DND-41 (cell line): ENCODE measurements at regions not wholly inside any gene's neighbourhood (a gene's known extent, or its start where the extent isn't known, plus 50 kb on each side); places are given as distances from the start of the nearest gene placed in this dataset.

Experiments used
- ATAC-seq: fragments of 200-7000 bp; cut with Tn5 transposase; 3 replicates; pipeline ENCODE4 v1.9.1; 2021; ENCODE audit warnings: low read depth; ENCODE audit not compliant: insufficient read depth
- DNase-seq: peaks from one replicate; pipeline ENCODE4 v3.0.0-alpha.2; 2020
- H2AFZ ChIP-seq: 2 replicates; pipeline ENCODE4 v1.6.0; 2012; ENCODE audit warnings: low read depth, low read length
- H3K27ac ChIP-seq: 2 replicates; pipeline ENCODE4 v1.5.1; 2012; ENCODE audit warnings: low read length, inconsistent platforms
- H3K27me3 ChIP-seq: fragments of 200-600 bp; sonication (generic); 2 replicates; pipeline ENCODE4 v1.6.0; 2012; ENCODE audit warnings: low read length, mild to moderate bottlenecking, inconsistent platforms; ENCODE audit not compliant: insufficient read depth, poor library complexity
- H3K36me3 ChIP-seq: 2 replicates; pipeline ENCODE4 v1.5.1; 2012; ENCODE audit warnings: low read length, inconsistent platforms; ENCODE audit not compliant: insufficient read depth
- H3K4me1 ChIP-seq: 2 replicates; pipeline ENCODE4 v1.5.1; 2012; ENCODE audit warnings: mild to moderate bottlenecking, low read length; ENCODE audit not compliant: insufficient read depth
- H3K4me2 ChIP-seq: 2 replicates; pipeline ENCODE4 v1.6.0; 2012; ENCODE audit warnings: mild to moderate bottlenecking, moderate library complexity, low read length, inconsistent platforms; ENCODE audit not compliant: insufficient read depth
- H3K4me3 ChIP-seq, 2 experiments: fragments of 200-600 bp in 1 of 2; shearing (Covaris generic) in 1 of 2; 2 replicates each; pipeline ENCODE4 v1.5.1; 2012 to 2016; ENCODE audit warnings: inconsistent platforms in 2 of 2, low read length in 2 of 2, mild to moderate bottlenecking in 2 of 2, low read depth in 1 of 2, moderate library complexity in 1 of 2
- H3K79me2 ChIP-seq: 2 replicates; pipeline ENCODE4 v1.6.0; 2012; ENCODE audit warnings: low read length, inconsistent platforms; ENCODE audit not compliant: insufficient read depth
- H3K9ac ChIP-seq: 2 replicates; pipeline ENCODE4 v1.6.0; 2012; ENCODE audit warnings: low read depth, mild to moderate bottlenecking, inconsistent platforms, low read length, moderate library complexity
- H3K9me3 ChIP-seq: 2 replicates; pipeline ENCODE4 v1.5.1; 2012; ENCODE audit warnings: low read length, moderate library complexity, mild to moderate bottlenecking, inconsistent platforms; ENCODE audit not compliant: insufficient read depth, severe bottlenecking
- H4K20me1 ChIP-seq: 2 replicates; pipeline ENCODE4 v1.6.0; 2012; ENCODE audit warnings: low read length; ENCODE audit not compliant: insufficient read depth
- EZH2 ChIP-seq: IDR thresholded peaks from 3 replicates; pipeline ENCODE4 v1.6.1; 2012; ENCODE audit warnings: borderline replicate concordance, low read depth, mild to moderate bottlenecking, moderate library complexity, low read length, inconsistent platforms; ENCODE audit not compliant: severe bottlenecking
- TF ChIP-seq, protein P1 (sequence below): IDR thresholded peaks from 2 replicates; pipeline ENCODE4 v1.5.1; 2012; ENCODE audit warnings: borderline replicate concordance, low read length, moderate library complexity, mild to moderate bottlenecking; ENCODE audit not compliant: poor library complexity, severe bottlenecking; ENCODE audit errors: extremely low read depth

DNA sequence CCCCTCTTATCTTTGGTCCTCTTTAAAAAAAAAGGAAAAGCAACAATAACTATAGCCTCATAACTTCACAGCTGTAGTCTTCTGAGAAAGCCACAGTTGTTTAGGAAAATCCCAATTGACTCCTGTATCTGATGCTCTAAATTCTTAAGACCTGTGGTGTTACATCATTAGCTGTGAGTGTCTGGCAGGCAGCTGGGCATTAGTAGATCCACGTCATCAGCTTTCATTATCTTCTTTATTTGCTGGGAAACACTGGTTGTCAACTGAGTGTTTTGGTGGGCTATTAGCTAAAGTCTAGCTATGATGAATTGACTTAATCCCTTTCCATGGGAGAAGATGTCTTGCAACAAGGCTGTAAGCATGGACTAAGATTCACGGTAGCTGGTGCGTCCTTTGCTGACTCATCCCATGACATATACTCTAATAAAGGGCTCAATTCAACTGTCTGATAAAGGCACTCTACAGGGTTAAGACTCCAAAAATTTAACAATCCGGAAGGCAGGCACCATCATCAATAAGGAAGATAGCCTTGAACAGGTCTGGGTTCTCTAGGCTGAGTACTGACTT lies 517.2 kb downstream of the PLCL1 start:
- Histone ChIP-seq H3K27me3 (peaks cover 57% of the 10 kb centered on the region), H3K27ac (no peak overlapping the region), H3K4me1 (peaks cover 10% of the 10 kb centered on the region), H3K9ac (no peak overlapping the region), H3K9me3 (no peaks in the 10 kb centered on the region), H3K79me2 (no peaks in the 10 kb centered on the region), H3K36me3 (no peaks in the 10 kb centered on the region), H4K20me1 (no peaks in the 10 kb centered on the region), H2AFZ (no peak overlapping the region), H3K4me3 (no peak overlapping the region), H3K4me2 (no peak overlapping the region)
- ATAC-seq (no peak), DNase-seq (no peak)
- TF ChIP-seq, protein P1, sequence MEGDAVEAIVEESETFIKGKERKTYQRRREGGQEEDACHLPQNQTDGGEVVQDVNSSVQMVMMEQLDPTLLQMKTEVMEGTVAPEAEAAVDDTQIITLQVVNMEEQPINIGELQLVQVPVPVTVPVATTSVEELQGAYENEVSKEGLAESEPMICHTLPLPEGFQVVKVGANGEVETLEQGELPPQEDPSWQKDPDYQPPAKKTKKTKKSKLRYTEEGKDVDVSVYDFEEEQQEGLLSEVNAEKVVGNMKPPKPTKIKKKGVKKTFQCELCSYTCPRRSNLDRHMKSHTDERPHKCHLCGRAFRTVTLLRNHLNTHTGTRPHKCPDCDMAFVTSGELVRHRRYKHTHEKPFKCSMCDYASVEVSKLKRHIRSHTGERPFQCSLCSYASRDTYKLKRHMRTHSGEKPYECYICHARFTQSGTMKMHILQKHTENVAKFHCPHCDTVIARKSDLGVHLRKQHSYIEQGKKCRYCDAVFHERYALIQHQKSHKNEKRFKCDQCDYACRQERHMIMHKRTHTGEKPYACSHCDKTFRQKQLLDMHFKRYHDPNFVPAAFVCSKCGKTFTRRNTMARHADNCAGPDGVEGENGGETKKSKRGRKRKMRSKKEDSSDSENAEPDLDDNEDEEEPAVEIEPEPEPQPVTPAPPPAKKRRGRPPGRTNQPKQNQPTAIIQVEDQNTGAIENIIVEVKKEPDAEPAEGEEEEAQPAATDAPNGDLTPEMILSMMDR: no peak
- no peak for TF ChIP-seq EZH2

DNA sequence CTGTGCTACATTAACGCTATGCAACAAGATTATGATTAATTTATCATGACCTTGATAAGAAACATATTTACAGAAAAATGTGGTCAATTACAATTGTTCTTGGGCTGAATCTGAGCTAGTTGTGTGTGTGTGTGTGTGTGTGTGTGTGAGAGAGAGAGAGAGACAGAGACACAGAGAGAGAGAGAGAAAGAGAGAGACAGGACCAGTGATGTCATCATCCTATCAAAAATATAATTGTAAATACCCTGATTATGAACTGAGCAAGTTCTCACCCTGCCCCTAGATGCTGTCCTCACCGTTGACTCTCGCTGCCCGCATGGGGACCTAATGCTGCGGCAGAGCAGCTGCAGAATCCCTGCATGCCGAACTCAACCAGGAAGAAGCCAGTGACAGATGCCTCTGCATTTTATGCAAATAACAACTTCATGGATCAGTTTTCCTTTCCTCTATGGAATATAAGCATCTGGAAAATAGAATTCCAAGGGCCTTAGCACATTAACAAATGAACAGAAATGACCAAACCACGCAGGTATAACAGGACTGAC lies 512.5 kb downstream of the PLCL1 start:
- Histone ChIP-seq H3K36me3 (no peaks in the 10 kb centered on the region), H3K79me2 (no peaks in the 10 kb centered on the region), H4K20me1 (no peaks in the 10 kb centered on the region), H3K27me3 (peaks cover 56% of the 10 kb centered on the region), H2AFZ (no peak overlapping the region), H3K9ac (no peak overlapping the region), H3K9me3 (no peaks in the 10 kb centered on the region), H3K4me2 (no peak overlapping the region), H3K4me1 (no peaks in the 10 kb centered on the region), H3K4me3 (no peak overlapping the region), H3K27ac (no peak overlapping the region)
- no peak for DNase-seq
- ATAC-seq: no peak
- TF ChIP-seq, protein P1: no peak
- no peak for TF ChIP-seq EZH2

DNA sequence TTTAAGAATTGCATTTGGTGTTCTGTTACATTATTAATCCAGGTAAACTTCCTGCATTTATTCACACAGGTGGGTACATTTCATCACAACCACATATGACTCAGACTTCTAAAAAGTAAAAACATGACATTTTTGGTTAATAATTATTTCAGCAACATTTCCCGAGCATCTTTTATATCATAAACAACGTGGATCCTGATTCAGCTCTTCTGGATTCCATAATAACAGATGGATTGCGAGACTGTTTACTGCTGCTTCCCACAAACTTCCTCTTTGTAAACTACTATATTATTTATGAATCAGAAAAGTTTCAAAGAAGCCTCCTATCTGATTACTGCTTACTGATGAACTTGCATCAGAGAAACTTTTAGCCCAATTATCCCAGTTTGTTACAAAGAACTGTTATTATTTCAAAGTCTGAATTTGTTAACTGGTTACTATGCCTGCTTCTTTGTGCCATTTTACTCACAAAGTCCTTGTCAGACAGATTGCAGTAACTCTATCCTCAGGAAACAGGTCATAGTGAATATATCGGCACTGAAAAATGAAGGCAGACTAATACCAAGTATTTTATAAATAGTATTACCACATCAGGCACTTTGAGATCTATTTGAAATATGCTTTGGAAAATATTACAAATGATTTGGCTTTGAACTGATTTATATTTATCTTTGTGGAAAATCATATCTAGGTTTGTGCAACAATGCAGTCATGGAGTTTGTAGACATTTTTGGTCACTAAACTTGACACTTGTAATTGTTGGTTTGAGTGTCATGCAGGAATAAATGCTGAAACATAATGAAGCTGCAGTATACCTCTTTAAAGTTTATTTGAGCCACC lies 511.6 kb downstream of the PLCL1 start:
- Histone ChIP-seq H2AFZ (no peak overlapping the region), H3K9ac (no peak overlapping the region), H3K9me3 (no peaks in the 10 kb centered on the region), H3K4me1 (no peaks in the 10 kb centered on the region), H3K27ac (no peak overlapping the region), H3K27me3 (peaks cover 55% of the 10 kb centered on the region), H3K4me2 (no peak overlapping the region), H3K79me2 (no peaks in the 10 kb centered on the region), H3K4me3 (no peak overlapping the region), H4K20me1 (no peaks in the 10 kb centered on the region), H3K36me3 (no peaks in the 10 kb centered on the region)
- ATAC-seq: no peak
- no peak for TF ChIP-seq EZH2
- TF ChIP-seq, protein P1: no peak
- no peak for DNase-seq
